HG03045 (cell line): ENCODE measurements at regions not wholly inside any gene's neighbourhood (a gene's known extent, or its start where the extent isn't known, plus 50 kb on each side); places are given as distances from the start of the nearest gene placed in this dataset.

Experiments used
- ATAC-seq: cut with Tn5 transposase; IDR thresholded peaks from one replicate; pipeline ENCODE4 v1.9.1; 2021; ENCODE audit warnings: mild to moderate bottlenecking, moderate library complexity; ENCODE audit not compliant: unreplicated experiment

DNA sequence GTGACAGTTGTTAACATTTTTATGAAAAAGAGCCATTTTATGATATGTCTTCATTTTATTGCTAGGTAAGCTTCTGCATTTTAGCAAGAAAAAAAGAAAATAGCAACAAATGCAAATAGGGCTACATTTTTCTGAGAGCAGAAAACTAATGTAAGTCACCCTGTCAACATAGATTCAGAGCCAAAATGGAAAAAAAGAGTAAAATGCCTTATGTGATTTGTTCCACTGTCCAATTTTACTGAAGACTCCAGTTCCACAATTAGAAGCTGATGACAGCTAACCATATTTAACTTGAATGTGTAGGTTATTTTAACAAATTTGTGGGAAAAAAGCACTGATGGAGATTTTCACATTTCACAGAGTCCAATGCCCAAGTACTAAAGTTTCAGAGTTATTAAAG, 772.3 kb downstream of the FAT4 start:
- ATAC-seq, result no peak

DNA sequence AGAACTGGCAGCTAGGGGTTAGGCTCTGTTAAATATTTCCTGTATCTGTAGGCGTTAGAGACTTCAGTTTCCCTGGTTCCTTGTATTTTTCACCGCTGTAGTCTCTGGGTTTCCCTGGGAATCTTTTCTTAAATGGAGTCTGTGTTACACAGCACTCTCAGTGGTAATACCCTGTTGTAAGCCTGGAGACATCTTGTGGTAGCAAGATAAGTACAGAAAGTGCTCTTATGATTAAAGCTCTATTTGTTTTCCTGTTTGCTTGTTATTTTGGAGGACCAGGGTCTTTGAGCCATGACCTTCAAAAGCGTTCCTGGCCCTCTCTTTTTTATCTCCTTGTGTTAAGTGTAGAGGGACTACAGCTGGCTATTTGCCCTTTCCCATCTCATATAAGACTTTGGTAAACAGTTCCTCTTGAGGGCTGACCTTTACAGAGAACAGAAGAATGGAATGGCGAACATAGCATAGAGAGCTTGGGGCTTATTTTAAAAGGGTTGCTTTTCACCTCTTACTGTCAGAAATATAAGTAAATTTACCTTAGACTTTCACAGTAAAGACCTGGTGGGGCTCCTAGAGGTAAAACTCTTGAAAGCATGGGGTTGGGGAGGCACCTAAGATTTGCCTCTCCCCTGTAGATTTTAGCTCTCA, 782.5 kb downstream of the FAT4 start:
- ATAC-seq, result no peak

DNA sequence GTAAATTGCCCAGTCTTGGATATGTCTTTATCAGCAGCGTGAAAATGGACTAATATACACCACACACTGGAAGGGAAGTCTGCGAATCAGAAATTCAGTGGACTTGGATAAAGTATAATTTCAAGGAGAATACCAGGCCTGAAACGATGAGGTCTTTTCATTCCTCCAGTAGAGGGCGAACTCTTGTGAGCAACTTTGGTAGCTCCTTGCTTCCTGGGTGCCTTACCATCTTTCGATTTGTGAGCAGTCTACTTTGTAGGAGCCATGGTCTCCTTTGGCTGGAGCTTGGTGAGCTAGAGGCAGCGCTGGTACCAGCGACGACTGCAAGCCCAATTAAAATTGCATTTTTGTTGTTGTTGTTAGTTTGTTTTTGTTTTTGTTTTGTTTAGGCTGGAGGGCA, 791.9 kb downstream of the FAT4 start:
- ATAC-seq, result no peak

DNA sequence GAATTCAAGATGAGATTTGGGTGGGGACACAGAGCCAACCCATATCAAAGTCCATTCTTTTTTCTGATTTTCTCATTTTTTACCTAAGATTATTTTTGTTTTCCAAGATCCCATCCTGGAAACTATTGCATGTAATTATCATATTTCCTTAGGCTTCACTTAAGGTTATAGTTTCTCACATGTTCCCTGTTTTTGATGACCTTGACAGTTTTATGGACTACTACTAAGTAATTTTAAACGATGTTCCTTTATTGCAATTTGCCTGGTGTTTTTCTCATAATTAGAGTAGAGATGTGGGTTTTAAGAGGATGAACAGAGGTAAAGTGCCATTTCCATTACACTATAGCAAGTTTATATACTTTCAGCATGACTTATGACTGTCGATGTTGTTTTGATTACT, 795.1 kb downstream of the FAT4 start:
- no peak for ATAC-seq

DNA sequence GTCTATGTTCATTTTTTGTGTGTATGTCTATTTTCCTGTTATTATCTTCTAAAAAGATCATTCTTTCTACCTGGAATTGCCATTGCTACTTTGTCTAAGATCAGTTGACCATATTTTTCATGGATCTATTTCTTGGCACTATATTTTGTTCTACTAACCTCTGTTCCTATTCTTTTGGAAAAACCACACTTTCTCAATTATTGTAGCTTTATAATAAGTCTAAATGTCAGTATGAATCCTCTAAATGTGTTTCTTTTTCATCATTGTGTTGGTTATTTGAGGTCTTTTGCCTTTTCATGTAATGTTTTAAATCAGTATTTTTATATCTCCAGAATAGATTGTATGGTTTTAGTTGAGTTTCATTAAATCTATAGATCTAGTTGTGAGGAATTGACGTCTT, 798.3 kb downstream of the FAT4 start:
- no peak for ATAC-seq

DNA sequence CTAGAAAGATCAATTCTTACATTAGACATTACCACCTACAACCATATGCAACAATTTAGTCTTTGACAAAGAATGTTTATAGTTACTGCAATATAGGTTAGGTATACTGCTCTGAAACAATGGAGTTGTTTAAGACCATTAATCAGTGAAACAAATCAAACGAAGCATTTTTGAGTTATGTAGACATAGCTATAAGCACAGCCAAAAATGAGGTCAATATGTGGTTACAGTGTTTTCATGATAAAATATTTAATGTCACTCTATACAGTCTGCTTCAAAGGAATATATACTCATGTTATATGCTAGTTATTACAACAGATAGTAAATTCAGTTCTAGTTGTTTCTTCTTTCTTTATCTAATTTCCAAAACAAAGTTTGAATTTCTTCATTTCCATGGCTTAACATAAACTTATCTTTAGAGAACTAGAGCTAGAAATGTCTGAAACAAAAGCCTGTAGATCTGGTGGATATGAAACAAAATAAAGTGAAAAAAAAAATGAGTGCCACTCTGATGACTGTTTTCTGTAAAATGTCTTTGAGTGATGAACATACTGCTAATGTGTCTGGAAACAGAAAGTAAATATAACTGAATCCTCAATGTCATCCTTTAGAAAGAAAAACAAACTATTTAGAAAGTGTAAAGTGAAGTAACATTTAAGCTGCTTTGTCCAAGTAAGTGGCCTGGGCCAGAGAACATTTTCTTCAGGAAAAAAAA, 809.0 kb downstream of the FAT4 start:
- no peak for ATAC-seq

DNA sequence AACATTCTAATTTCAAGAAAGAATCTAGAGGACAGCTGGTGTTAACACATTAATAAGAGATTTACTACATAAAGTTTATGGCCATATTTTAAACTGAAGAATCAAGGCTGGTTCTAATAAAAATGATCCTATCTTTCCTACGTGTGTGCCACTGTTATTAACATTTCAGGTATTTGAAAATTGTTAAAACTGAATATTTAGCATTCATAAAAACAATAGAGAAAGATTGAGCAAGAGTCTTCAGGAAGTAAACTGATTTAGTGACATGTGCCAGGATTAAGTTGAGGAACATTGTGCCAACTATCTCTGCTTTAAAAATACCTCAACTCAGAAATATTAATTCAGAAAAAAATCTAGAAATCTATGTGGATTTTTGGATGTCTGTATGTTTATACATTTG, 810.1 kb downstream of the FAT4 start:
- no peak for ATAC-seq

DNA sequence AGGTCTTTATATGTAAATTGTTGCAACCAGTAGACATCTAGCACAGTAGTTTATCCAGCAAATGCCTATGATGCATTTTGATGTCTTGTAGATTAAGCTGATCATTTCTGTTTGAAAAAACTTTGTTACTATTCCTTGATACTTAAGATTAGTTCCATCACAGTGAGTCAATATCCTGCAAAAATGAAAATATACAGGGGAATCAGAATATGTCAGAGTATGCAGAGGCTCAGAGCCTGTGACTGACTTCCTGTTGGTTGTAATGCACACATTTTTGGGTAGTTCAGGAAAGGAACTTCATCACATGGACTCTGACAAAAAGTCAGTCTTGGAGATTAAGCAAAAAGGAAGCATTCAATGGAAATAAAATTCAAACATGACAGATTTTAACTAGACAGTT, 815.5 kb downstream of the FAT4 start:
- no peak for ATAC-seq

DNA sequence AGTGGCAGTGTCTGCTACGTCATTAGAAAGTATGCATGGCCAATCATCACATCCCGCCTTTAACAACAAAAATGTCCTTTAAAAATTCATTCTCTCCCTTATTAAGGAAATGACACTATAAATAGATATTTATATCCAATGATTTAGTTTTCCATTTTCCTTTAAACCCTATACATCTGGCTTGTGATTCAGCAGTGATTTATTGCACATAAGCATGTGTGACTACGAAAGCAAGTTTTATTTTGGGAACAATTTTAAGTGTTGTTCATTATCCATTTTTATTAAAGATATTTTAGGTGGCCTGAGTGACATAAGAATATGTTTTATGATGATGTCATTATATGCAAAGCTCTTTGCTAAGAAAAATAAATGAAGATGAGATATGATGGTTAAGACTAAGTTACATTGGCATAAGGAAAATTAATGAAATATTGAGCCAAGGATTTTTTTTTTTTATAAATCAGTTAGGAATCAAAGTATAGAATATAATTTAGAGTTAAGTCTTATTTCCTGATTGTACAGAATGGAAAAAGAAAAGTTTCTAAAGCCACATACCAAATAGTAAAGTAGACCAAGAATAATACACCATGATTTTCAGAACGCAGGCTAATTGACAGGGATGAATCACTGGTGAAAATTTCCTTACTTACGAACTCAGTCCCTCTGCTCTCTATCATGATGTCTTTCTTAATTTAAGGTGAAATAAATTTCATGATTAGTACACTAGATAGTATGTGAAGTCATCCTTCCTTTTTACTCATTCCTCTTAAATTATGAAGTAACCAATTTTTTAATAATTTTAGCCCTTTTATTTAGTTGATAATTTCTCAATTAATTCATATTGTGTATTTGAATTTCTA, 822.4 kb downstream of the FAT4 start:
- ATAC-seq, result no peak

DNA sequence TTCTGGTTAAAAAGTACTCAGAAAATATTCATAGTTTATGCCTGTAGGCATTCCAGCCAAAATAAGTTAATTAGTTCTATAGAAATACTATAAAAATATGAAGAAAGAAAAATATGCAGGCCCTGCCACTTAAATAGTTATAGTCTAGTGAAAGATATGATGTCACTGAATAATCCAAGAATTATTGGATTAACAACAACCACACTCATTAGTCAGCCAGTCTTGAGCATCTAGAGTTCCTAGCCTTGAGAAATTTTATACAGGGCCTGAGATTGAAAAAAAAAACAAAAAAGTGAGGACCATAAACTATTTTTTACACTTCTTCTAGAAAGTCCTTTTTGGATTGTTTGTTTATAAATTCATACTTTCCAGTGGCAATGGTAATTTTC, 823.0 kb downstream of the FAT4 start:
- no peak for ATAC-seq

DNA sequence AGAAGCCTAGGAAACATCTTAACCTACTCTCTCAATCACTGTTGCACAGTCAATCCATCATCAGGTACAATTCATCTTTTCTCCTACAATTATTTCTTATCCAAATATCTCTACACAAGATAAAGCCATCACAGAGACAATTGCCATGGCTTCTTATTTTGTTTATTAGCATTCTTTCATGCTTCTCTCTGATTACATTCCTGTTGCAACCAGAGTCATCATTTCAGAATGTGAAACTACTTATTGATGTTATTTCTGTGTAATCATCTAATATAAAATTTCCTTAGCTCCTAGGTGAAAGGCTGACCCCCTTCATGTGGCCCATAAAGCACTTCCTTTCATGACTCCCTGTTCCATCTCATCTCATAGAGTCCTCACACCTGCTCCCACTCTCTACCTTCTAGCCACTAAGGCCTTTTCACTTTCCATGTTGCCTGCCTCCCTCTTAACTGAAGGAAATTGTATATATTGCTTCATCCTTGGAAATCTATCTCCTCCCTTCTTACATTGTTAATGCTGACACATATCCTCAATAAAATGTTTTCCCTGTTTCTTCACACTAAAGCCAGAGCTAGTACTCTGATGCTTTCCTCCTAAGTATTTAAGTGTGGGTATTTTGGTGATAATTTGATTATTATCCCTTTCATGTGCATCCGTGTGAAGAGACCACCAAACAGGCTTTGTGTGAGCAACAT, 829.9 kb downstream of the FAT4 start:
- ATAC-seq, result no peak

DNA sequence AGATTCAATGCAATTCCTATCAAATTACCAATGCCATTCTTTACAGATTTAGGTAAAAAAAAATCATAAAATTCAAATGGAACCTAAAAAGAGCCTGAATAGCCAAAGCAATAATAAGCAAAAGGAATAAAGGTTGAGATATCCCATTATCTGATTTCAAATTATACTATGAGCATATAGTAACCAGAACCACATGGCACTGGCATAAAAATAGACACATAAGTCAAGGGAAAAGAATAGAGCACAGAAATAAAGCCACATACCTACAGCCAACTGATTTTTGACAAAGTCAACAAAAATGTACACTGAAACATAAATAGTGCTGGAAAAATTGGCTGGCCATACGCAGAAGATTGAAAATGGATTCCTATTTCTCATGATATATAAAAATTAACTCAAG, 853.7 kb downstream of the FAT4 start:
- ATAC-seq, result no peak

DNA sequence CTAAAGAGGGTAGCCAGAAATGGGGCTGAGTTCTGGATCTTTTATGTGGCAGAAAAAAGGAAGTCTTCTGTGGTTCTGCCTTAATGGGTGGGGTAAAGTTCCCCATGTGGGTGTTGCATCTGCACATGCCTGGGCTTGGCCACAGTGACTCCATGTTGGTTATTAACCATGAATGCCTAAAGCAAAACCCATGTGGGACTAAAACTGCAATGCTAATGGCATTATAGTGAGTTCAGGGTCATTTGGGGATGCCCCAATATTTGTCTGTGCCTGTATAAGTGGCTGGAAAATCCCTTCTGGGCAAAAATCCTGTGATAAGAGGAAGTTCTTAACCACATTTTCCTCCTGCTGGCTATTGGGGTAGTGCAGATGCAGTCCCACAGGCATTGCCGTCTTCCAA, 857.4 kb downstream of the FAT4 start:
- no peak for ATAC-seq

DNA sequence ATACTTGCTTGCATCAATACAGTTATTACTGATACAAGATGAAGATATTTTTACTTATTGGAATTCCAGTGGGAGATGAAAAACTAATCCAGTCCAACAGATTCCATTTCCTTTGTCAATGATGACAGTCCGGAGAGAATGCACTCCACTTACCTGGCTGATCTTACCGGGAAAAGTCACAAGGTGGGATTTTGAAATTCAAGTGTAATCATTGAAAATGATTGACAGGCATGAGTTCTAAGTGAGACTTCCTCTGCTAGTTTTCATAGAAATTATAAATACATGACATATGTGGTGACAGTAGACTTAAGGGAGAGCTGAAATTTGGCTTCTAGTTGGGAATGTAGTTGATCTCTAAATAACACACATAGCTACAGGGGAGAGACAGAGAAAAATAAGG, 859.9 kb downstream of the FAT4 start:
- ATAC-seq, result no peak

DNA sequence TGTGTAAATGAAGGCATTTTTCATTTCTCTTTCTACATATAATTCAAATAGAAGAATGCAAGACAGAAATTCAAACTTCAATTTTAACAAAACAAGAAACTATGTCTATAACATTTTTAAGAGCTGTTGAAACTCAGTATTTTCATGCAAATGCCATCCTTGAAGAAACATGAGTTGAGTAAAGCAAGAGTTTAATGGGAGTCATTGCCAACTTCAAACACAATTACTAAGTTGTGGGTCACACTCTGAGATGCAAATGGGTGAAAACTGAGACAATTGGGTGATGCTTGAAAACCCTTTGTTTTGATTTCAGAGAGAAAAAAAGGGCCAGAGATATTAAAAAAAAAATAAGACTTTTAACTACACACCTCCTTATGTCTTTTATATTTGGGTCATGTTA, 865.9 kb downstream of the FAT4 start:
- ATAC-seq, result no peak

DNA sequence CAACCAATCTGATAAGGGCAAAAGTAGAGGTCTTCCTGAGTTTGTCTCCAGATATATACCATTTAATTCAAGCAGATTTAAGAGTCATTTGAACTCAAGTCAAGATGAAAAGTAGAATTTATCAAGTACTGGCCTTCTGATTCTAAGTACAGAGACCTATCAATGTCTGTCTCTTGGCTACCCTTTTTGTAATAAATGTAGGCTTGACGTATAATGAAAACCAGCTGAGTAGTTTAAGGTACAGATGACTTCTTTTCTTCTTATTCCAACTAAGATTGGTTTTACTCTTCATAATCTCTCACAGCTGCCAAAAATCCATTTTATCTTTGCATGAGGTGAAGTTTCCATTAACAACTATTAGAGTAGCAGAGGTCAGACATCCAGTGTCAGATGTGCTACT, 867.6 kb downstream of the FAT4 start:
- no peak for ATAC-seq

DNA sequence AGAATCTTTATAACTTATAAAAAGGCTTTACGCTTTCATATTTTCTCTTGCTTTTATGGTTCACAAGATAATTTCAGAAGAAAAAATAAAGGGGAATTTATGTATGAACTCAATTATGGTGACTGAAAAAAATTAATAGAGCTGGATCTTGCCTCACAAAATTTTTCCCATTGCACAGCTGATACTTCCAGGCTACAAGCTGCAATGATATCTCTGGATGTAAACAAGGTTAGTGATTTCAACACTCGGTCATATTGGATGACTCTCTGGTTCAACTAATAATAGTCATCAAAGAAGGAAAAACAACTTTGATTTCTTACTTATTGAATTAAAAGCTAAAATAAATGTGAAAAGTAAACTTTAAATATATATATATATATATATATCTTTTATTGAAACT, 868.0 kb downstream of the FAT4 start:
- no peak for ATAC-seq

DNA sequence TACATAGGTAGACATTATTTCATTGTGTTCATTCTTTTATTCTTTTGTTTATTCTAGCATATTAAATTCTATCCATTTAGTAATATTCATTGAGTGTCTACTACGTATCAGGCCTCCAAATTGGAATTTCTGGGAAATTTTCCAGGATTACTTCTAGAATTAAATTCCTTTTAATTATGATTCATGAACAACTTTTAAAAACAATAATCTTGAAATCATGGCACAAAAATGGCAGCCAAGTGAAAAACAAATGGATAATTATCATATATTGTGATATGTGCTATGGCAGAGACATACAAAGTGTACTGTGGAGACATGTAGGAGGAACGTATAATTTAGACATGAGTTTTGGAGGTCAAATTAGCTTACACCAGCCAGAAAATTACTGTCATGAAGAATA, 868.5 kb downstream of the FAT4 start:
- no peak for ATAC-seq

DNA sequence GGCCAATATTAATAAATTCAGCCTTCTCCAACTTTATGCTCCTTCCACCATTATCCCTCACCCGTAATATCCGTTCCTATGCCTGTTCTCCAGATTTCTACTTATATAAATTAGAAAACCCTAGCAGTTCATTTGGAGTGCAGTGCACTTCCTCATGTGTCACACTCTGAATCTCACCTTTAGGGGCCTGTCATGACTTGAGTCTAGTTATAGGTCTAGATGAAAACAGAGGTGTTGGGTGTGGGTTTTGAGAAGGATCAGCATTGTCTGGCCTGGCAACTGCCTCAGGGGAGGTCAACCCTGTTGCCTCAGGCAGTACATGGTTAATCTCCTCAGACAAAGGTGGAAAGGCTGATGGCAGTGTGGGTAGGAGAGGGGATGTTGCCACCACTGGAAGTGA, 876.8 kb downstream of the FAT4 start:
- no peak for ATAC-seq

DNA sequence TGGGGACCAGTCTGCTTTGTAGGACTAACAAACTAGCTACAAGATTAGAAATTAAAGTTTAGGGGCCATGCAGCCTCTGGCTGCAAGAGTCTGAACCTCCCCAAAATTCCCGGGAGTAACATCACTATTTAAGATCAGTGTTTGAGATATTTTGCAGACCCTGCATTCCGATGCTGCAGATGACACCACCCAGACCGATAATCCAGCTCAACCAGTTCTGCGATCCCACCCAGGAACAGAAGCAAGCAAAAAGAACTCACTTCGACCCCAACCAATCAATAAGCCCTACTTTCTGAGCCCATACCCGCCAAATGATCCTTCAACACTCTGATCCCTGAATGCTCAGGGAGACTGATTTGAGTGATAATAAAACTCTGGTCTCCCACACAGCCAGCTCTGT, 877.8 kb downstream of the FAT4 start:
- ATAC-seq, result no peak
